HEK293 (cell line): ENCODE measurements at regions not wholly inside any gene's neighbourhood (a gene's known extent, or its start where the extent isn't known, plus 50 kb on each side); places are given as distances from the start of the nearest gene placed in this dataset.

Experiments
- CTCF ChIA-PET: fragments of 350-600 bp; formaldehyde crosslinking; extraction: SDS; loops from one replicate; lab custom pipeline; 2021; ENCODE audit warnings: antibody characterized with exemption; lab: Yijun Ruan, JAX
- POLR2A ChIA-PET: fragments of 300-600 bp; formaldehyde crosslinking; extraction: SDS; loops from one replicate; lab custom pipeline; 2020; ENCODE audit warnings: antibody characterized with exemption, inconsistent platforms; lab: Yijun Ruan, JAX
- H3K27ac ChIP-seq: fragments of 200-500 bp; sonication (Bioruptor generic); 2 replicates; pipeline ENCODE4 v1.5.1; 2014; ENCODE audit warnings: low read depth, low read length, control low read depth, inconsistent platforms; ENCODE audit errors: extremely low read depth
- H3K36me3 ChIP-seq, 2 experiments: fragments of 200-500 bp in 1 of 2; sonication (Bioruptor generic) in 1 of 2; 1 replicate in 1 of 2; 2 replicates in 1 of 2; pipeline ENCODE4 v1.5.1; 2014 to 2017; ENCODE audit warnings: inconsistent platforms in 2 of 2, low read length in 2 of 2; ENCODE audit not compliant: control insufficient read depth in 2 of 2, insufficient read depth in 1 of 2
- H3K4me1 ChIP-seq: fragments of 200-500 bp; sonication (Bioruptor generic); 2 replicates; pipeline ENCODE4 v1.5.1; 2014; ENCODE audit warnings: mild to moderate bottlenecking, low read length, inconsistent platforms; ENCODE audit not compliant: control insufficient read depth, insufficient read depth
- H3K4me3 ChIP-seq: 2 replicates; pipeline ENCODE4 v1.5.1; 2011; ENCODE audit warnings: low read depth, mild to moderate bottlenecking, control low read depth, low read length, moderate library complexity
- H3K9me3 ChIP-seq: fragments of 200-500 bp; sonication (Bioruptor generic); 2 replicates; pipeline ENCODE4 v1.5.1; 2014; ENCODE audit warnings: low read depth, low read length, inconsistent platforms; ENCODE audit not compliant: control insufficient read depth, insufficient read depth
- ELK4 ChIP-seq: IDR thresholded peaks from 2 replicates; pipeline ENCODE4 v1.6.1; 2011; ENCODE audit warnings: mild to moderate bottlenecking, low read depth, low read length, borderline replicate concordance
- PRDM1 ChIP-seq: fragments of 450-650 bp; formaldehyde crosslinking; IDR thresholded peaks from 2 replicates; pipeline ENCODE4; 2016; ENCODE audit warnings: missing biosample characterization, missing genetic modification characterization
- REST ChIP-seq: fragments of 450-650 bp; formaldehyde crosslinking; IDR thresholded peaks from 2 replicates; pipeline ENCODE4 v1.5.1; 2016; ENCODE audit warnings: missing biosample characterization, missing genetic modification characterization
- SP7 ChIP-seq: fragments of 450-650 bp; formaldehyde crosslinking; IDR thresholded peaks from 2 replicates; pipeline ENCODE4 v1.5.1; 2016; ENCODE audit warnings: missing biosample characterization, missing genetic modification characterization
- ZBTB48 ChIP-seq: fragments of 450-650 bp; formaldehyde crosslinking; IDR thresholded peaks from 2 replicates; pipeline ENCODE4 v1.5.1; 2016; ENCODE audit warnings: missing biosample characterization, missing genetic modification characterization
- ZBTB7A ChIP-seq: fragments of 450-650 bp; formaldehyde crosslinking; IDR thresholded peaks from 2 replicates; pipeline ENCODE4 v1.5.1; 2016; ENCODE audit warnings: low read depth, missing biosample characterization, missing genetic modification characterization
- ZNF114 ChIP-seq: fragments of 450-650 bp; formaldehyde crosslinking; IDR thresholded peaks from 2 replicates; pipeline ENCODE4 v1.5.0; 2017; ENCODE audit warnings: missing biosample characterization, missing genetic modification characterization
- ZNF175 ChIP-seq: fragments of 450-650 bp; formaldehyde crosslinking; IDR thresholded peaks from 2 replicates; pipeline ENCODE4 v1.5.1; 2016; ENCODE audit warnings: missing biosample characterization, missing genetic modification characterization
- ZNF274 ChIP-seq, 2 experiments: fragments of 200-500 bp in 1 of 2; fragments of 450-650 bp in 1 of 2; sonication (Bioruptor generic) in 1 of 2; formaldehyde crosslinking in 1 of 2; IDR thresholded peaks; 2 replicates each; pipeline versions ENCODE4 v1.5.1 to v1.6.1; 2014 to 2016; ENCODE audit warnings: borderline replicate concordance in 1 of 2, inconsistent platforms in 1 of 2, low read length in 1 of 2, missing biosample characterization in 1 of 2, missing genetic modification characterization in 1 of 2
- ZNF324 ChIP-seq: fragments of 450-650 bp; formaldehyde crosslinking; IDR thresholded peaks from 2 replicates; pipeline ENCODE4 v1.5.1; 2016; ENCODE audit warnings: missing biosample characterization, missing genetic modification characterization
- ZNF530 ChIP-seq: fragments of 450-650 bp; formaldehyde crosslinking; IDR thresholded peaks from 2 replicates; pipeline ENCODE4 v1.5.1; 2016; ENCODE audit warnings: low read depth, missing biosample characterization, missing genetic modification characterization
- ZNF785 ChIP-seq: fragments of 450-650 bp; formaldehyde crosslinking; IDR thresholded peaks from 2 replicates; pipeline ENCODE4 v1.5.1; 2016; ENCODE audit warnings: missing biosample characterization, missing genetic modification characterization
- ZXDB ChIP-seq: fragments of 450-650 bp; formaldehyde crosslinking; IDR thresholded peaks from 2 replicates; pipeline ENCODE4 v1.5.1; 2016; ENCODE audit warnings: missing biosample characterization, missing genetic modification characterization
- TF ChIP-seq, protein P1 (sequence below): fragments of 450-650 bp; formaldehyde crosslinking; IDR thresholded peaks from 2 replicates; pipeline ENCODE4 v1.5.1; 2016; ENCODE audit warnings: missing biosample characterization, missing genetic modification characterization
- TF ChIP-seq, protein P2 (sequence below): fragments of 450-650 bp; formaldehyde crosslinking; IDR thresholded peaks from 2 replicates; pipeline ENCODE4 v1.5.0; 2017; ENCODE audit warnings: missing biosample characterization, missing genetic modification characterization, borderline replicate concordance

- no peaks in the 10 kb centered on the region for H3K4me1 ChIP-seq
- ChIA-PET POLR2A (no interaction called here), CTCF (no interaction called here)
- H3K36me3 ChIP-seq: no peaks in the 10 kb centered on the region
- H3K27ac ChIP-seq: no peak overlapping the region
- no peak overlapping the region for H3K4me3 ChIP-seq
- H3K9me3 ChIP-seq: no peaks in the 10 kb centered on the region
- TF ChIP-seq PRDM1 (tag by site-specific recombination): no peak
- TF ChIP-seq ZNF274 (IDR thresholded peaks at IDR 0.05; ENCODE audit: low read length): no peak
- TF ChIP-seq ZNF274 (tag by site-specific recombination; IDR thresholded peaks at IDR 0.05; ENCODE audit: borderline replicate concordance): no peak
- no peak for TF ChIP-seq ZXDB (tag by site-specific recombination)
- TF ChIP-seq ZNF530 (tag by site-specific recombination): no peak
These were observed 316.2 kb upstream of the PPP2R3A start for GRCh38 chr3:135649361-135649760.

- CTCF ChIA-PET: no interaction called here
- Histone ChIP-seq H3K36me3 (no peaks in the 10 kb centered on the region), H3K9me3 (no peaks in the 10 kb centered on the region), H3K4me3 (no peak overlapping the region), H3K4me1 (no peaks in the 10 kb centered on the region), H3K27ac (no peak overlapping the region)
- TF ChIP-seq ZNF175 (tag by site-specific recombination): no peak
- TF ChIP-seq REST (tag by site-specific recombination): no peak
- no peak for TF ChIP-seq ZBTB48 (tag by site-specific recombination)
- no peak for TF ChIP-seq ZNF114
- no peak for TF ChIP-seq ZNF324 (tag by site-specific recombination)
- TF ChIP-seq SP7: no peak
- TF ChIP-seq ELK4: no peak
- TF ChIP-seq, protein P1, sequence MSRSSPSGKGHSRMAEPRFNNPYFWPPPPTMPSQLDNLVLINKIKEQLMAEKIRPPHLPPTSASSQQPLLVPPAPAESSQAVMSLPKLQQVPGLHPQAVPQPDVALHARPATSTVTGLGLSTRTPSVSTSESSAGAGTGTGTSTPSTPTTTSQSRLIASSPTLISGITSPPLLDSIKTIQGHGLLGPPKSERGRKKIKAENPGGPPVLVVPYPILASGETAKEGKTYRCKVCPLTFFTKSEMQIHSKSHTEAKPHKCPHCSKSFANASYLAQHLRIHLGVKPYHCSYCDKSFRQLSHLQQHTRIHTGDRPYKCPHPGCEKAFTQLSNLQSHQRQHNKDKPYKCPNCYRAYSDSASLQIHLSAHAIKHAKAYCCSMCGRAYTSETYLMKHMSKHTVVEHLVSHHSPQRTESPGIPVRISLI (tag by site-specific recombination): no peak
- TF ChIP-seq ZNF785: no peak
- TF ChIP-seq ZBTB7A (tag by site-specific recombination): no peak
- TF ChIP-seq, protein P2, sequence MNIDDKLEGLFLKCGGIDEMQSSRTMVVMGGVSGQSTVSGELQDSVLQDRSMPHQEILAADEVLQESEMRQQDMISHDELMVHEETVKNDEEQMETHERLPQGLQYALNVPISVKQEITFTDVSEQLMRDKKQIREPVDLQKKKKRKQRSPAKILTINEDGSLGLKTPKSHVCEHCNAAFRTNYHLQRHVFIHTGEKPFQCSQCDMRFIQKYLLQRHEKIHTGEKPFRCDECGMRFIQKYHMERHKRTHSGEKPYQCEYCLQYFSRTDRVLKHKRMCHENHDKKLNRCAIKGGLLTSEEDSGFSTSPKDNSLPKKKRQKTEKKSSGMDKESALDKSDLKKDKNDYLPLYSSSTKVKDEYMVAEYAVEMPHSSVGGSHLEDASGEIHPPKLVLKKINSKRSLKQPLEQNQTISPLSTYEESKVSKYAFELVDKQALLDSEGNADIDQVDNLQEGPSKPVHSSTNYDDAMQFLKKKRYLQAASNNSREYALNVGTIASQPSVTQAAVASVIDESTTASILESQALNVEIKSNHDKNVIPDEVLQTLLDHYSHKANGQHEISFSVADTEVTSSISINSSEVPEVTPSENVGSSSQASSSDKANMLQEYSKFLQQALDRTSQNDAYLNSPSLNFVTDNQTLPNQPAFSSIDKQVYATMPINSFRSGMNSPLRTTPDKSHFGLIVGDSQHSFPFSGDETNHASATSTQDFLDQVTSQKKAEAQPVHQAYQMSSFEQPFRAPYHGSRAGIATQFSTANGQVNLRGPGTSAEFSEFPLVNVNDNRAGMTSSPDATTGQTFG (tag by site-specific recombination): no peak
- POLR2A ChIA-PET: no interaction called here
These were observed 315.2 kb upstream of the PPP2R3A start for GRCh38 chr3:135650309-135650708.
